Esophagus muscularis mucosa (tissue), 4 donors: ENCODE measurements at regions not wholly inside any gene's neighbourhood (a gene's known extent, or its start where the extent isn't known, plus 50 kb on each side); places are given as distances from the start of the nearest gene placed in this dataset.

Source experiments
- DNase-seq: peaks from one replicate; pipeline ENCODE4 v3.0.0-alpha.2; 2017; ENCODE audit errors: extremely low spot score
- H3K27ac ChIP-seq, 4 donors: fragments of 200-600 bp; sonication (generic); replicated peaks in 1 of 4; 1 replicate in 3 of 4; 2 replicates in 1 of 4; pipeline ENCODE4 v1.5.1; 2016 to 2019; ENCODE audit warnings: mild to moderate bottlenecking in 1 of 4
- H3K27me3 ChIP-seq, 4 donors: fragments of 200-600 bp; sonication (generic); one replicate each; pipeline versions ENCODE4 v1.5.1 to v1.6.0; 2016 to 2019
- H3K36me3 ChIP-seq, 4 donors: fragments of 200-600 bp; sonication (generic); one replicate each; pipeline ENCODE4 v1.5.1; 2016 to 2019
- H3K4me1 ChIP-seq, 4 donors: fragments of 200-600 bp; sonication (generic); one replicate each; pipeline ENCODE4 v1.5.1; 2016 to 2019
- H3K4me3 ChIP-seq, 4 donors: fragments of 200-600 bp; sonication (generic); 1 replicate in 2 of 4; 2 replicates in 2 of 4; pipeline ENCODE4 v1.5.1; 2016 to 2019; ENCODE audit warnings: mild to moderate bottlenecking in 4 of 4, moderate library complexity in 1 of 4
- H3K9me3 ChIP-seq, 4 donors: fragments of 200-600 bp; sonication (generic); 1 replicate in 3 of 4; 2 replicates in 1 of 4; pipeline ENCODE4 v1.5.1; 2016 to 2019
- EP300 ChIP-seq: sonication (generic); formaldehyde crosslinking; IDR thresholded peaks from one replicate; pipeline ENCODE4 v1.6.1; 2017; ENCODE audit warnings: antibody characterized with exemption
- POLR2A ChIP-seq: fragments of 450-650 bp; IDR thresholded peaks from one replicate; pipeline ENCODE4 v1.6.1; 2017; ENCODE audit warnings: antibody characterized with exemption, moderate library complexity, mild to moderate bottlenecking, low read depth
- POLR2AphosphoS5 ChIP-seq, 2 donors: sonication (generic); formaldehyde crosslinking; IDR thresholded peaks; one replicate each; pipeline ENCODE4 v1.6.1; 2017; ENCODE audit warnings: antibody characterized with exemption in 2 of 2
- WGBS: methylation state at CpG from one replicate; pipeline ENCODE4 v1.1.5; 2018; 5-methylcytosine and 5-hydroxymethylcytosine counted together
- intact Hi-C: fragments of 100-400 bp; cut with DNase I; formaldehyde crosslinking; loops from one replicate; pipeline ENCODE4 v1.15.1; 2023
- TF ChIP-seq, protein P1 (sequence below), 3 experiments: fragments of 200-600 bp in 2 of 3; fragments of 450-650 bp in 1 of 3; sonication (generic) in 2 of 3; IDR thresholded peaks; one replicate each; pipeline ENCODE4 v1.5.1; 2017 to 2019; ENCODE audit warnings: antibody characterized with exemption in 3 of 3, mild to moderate bottlenecking in 2 of 3, moderate library complexity in 1 of 3

DNA sequence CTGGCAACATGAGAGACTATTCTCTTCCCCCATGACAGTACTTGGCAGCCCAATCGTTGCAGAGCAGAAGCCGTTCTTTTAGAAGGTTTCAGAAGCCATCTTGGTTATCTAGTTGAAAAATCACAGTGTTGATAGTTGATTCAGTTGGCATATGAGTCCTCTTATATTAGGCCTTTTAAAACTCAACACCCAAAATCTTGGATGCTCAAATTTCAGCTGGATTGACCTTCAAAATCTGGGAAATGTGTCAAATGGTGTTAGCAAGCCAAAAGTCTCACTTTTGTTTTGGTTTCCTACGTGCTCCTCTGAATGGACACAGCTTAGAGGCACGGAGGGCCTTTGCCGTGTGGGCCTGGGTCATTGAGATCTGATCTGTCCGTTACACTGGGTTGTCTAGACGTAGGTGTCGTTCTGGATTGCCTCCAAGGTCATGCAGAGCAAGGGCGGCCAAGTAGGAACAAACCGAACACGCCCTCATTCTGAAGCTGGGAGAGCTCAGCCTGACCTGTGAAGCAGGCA, 59.3 kb upstream of the BMPER start:
- TF ChIP-seq EP300 (no peak), POLR2A (no peak), POLR2AphosphoS5 (IDR thresholded peaks at IDR 0.05) (no peak)
- TF ChIP-seq, protein P1, sequence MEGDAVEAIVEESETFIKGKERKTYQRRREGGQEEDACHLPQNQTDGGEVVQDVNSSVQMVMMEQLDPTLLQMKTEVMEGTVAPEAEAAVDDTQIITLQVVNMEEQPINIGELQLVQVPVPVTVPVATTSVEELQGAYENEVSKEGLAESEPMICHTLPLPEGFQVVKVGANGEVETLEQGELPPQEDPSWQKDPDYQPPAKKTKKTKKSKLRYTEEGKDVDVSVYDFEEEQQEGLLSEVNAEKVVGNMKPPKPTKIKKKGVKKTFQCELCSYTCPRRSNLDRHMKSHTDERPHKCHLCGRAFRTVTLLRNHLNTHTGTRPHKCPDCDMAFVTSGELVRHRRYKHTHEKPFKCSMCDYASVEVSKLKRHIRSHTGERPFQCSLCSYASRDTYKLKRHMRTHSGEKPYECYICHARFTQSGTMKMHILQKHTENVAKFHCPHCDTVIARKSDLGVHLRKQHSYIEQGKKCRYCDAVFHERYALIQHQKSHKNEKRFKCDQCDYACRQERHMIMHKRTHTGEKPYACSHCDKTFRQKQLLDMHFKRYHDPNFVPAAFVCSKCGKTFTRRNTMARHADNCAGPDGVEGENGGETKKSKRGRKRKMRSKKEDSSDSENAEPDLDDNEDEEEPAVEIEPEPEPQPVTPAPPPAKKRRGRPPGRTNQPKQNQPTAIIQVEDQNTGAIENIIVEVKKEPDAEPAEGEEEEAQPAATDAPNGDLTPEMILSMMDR (IDR thresholded peaks at IDR 0.05) = no peak
- peak; percentile 78 for DNase-seq
- Histone ChIP-seq H3K4me3 (no peak overlapping the region), H3K27ac (no peak overlapping the region), H3K9me3 (no peaks in the 10 kb centered on the region), H3K27me3 (no peaks in the 10 kb centered on the region), H3K36me3 (no peaks in the 10 kb centered on the region), H3K4me1 (peaks cover 0 to 10% (median 2%) of the 10 kb centered on the region in 4 donors)
- 59% methylated on average over 11 of the region's 11 CpGs for WGBS
- intact Hi-C loops = no loop called here

DNA sequence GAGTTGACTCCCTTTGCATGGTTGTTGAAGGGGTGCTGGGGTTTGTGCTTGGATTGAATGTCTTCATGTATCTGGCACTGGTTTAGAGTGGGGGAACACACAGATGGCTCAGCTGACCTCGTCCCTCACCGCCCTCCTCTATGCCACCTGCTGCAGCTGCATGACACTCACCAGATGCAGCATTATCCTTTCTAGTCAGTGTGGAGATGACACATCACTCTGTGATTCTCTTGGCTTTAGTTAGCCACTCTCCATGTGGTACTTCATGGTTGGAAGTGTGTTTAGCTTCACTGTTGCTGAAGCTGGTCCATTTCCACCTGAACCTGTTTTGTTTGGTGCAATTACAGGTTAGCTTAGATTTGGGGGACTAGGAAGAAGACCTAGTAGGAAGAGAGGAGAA, 56.3 kb upstream of the BMPER start:
- H3K36me3 ChIP-seq = no peaks in the 10 kb centered on the region
- 100% methylated on average over 2 of the region's 2 CpGs for WGBS
- H3K4me3 ChIP-seq = no peak overlapping the region
- H3K9me3 ChIP-seq = no peaks in the 10 kb centered on the region
- intact Hi-C loops = no loop called here
- peaks cover 0 to 7% (median 2%) of the 10 kb centered on the region in 4 donors for H3K4me1 ChIP-seq
- no peak overlapping the region for H3K27ac ChIP-seq
- DNase-seq = no peak
- no peaks in the 10 kb centered on the region for H3K27me3 ChIP-seq
- no peak for TF ChIP-seq POLR2A
- TF ChIP-seq, protein P1 (IDR thresholded peaks at IDR 0.05) = no peak
- TF ChIP-seq POLR2AphosphoS5 (IDR thresholded peaks at IDR 0.05) = no peak
- no peak for TF ChIP-seq EP300

DNA sequence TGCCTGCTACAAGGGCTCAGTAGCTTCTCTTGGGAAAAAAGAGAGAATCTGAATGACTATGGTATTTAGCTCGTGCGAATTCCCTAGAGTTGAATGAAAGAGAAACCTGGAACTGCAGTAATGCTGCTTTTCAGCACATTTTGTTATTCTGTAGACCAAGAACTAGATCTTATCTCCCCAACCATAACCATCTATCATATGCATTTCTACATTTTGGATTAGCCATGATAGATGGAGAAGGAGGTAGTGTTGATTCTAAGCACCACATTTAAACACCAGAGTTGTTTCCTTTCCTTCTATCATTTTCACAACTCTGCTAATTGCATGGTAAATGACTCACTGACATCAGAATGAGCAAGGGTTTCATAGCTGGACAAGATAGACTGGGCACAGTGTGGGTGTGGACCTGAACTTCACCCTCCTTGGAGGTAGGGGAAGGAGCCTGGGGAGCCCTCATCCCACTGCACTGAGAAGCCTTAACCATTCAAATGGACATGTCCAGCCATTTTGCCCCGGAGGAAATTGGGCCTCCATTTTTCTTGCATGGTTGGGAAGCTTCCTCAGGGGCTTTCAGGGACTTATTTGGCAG, 55.3 kb upstream of the BMPER start:
- TF ChIP-seq, protein P1 (IDR thresholded peaks at IDR 0.05) = no peak
- TF ChIP-seq POLR2A (no peak), POLR2AphosphoS5 (IDR thresholded peaks at IDR 0.05) (no peak), EP300 (no peak)
- Histone ChIP-seq H3K36me3 (no peaks in the 10 kb centered on the region), H3K27ac (no peak overlapping the region), H3K4me3 (no peak overlapping the region), H3K27me3 (no peaks in the 10 kb centered on the region), H3K4me1 (peaks cover 0 to 7% (median 2%) of the 10 kb centered on the region in 4 donors), H3K9me3 (no peaks in the 10 kb centered on the region)
- 81% methylated on average over 2 of the region's 3 CpGs for WGBS
- DNase-seq = no peak
- intact Hi-C loops = no loop called here

DNA sequence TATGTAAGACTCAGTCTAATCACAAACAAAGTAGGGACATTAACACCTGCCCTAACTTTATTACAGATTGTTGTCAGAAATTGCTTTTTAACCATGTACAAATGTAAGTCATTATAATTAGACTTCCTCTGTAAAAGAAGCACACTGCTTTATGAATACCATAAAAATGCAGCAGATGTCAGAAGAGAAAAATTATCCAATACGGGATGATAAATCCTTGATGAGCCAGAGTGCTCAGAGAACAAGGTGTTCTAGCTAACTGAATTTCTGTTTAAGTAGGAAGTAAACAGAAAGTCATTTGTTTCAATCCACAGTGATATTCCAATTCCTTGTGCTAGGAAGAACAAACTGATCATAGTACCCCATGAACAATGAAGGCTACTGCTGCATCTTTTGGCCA, 54.6 kb upstream of the BMPER start:
- no peaks in the 10 kb centered on the region for H3K27me3 ChIP-seq
- H3K9me3 ChIP-seq = no peaks in the 10 kb centered on the region
- peaks cover 0 to 7% (median 2%) of the 10 kb centered on the region in 4 donors for H3K4me1 ChIP-seq
- no peak for DNase-seq
- no peaks in the 10 kb centered on the region for H3K36me3 ChIP-seq
- intact Hi-C loops = no loop called here
- H3K27ac ChIP-seq = no peak overlapping the region
- 55% methylated on average over 1 of the region's 1 CpG for WGBS
- TF ChIP-seq, protein P1 (IDR thresholded peaks at IDR 0.05) = no peak
- TF ChIP-seq POLR2AphosphoS5 (IDR thresholded peaks at IDR 0.05) (no peak), EP300 (no peak)
- H3K4me3 ChIP-seq = no peak overlapping the region

DNA sequence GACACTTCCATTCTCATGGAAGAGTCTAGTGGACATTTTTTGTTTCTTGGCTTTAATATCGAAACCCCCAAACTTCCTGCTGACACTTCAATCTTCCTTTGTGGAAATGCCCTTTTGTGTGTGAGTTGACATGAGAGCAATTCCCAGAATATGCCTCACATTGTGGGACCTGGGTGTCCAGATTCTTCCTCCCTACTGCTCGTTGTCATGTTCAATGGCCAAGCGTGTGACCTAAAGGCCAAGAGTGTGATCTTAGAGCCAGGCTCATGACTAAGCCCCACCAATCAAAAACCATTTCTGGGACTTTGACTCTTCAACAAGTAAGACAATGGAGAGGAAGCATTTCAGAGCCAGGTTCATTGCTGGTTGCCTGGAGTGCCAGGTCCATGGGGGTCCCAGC, 52.5 kb upstream of the BMPER start:
- H3K36me3 ChIP-seq = no peaks in the 10 kb centered on the region
- intact Hi-C loops = no loop called here
- peak; percentile 17 for DNase-seq
- H3K27ac ChIP-seq = no peak overlapping the region
- peaks cover 0 to 7% (median 0%) of the 10 kb centered on the region in 4 donors for H3K4me1 ChIP-seq
- H3K4me3 ChIP-seq = no peak overlapping the region
- no peaks in the 10 kb centered on the region for H3K9me3 ChIP-seq
- no peak for TF ChIP-seq POLR2A
- TF ChIP-seq, protein P1 (IDR thresholded peaks at IDR 0.05) = no peak
- no peak for TF ChIP-seq EP300
- TF ChIP-seq POLR2AphosphoS5 (IDR thresholded peaks at IDR 0.05) = no peak
- WGBS = 74% methylated on average over 3 of the region's 3 CpGs
- H3K27me3 ChIP-seq = no peaks in the 10 kb centered on the region
